Suprapubic skin (tissue), 4 donors: ENCODE measurements at regions not wholly inside any gene's neighbourhood (a gene's known extent, or its start where the extent isn't known, plus 50 kb on each side); places are given as distances from the start of the nearest gene placed in this dataset.
"Not testable (repeated sequence)": the region's sequence is repeated elsewhere in the genome, so short reads cannot be mapped to it uniquely, and the experiment has no call there.

Source experiments
- POLR2A ChIP-seq, 2 donors: fragments of 450-650 bp; IDR thresholded peaks; one replicate each; pipeline ENCODE4 v1.6.1; 2017; ENCODE audit warnings: antibody characterized with exemption in 2 of 2, mild to moderate bottlenecking in 2 of 2, moderate library complexity in 2 of 2
- POLR2AphosphoS5 ChIP-seq, 3 donors: sonication (generic); formaldehyde crosslinking; IDR thresholded peaks; one replicate each; pipeline ENCODE4 v1.6.1; 2017; ENCODE audit warnings: antibody characterized with exemption in 3 of 3
- TF ChIP-seq, protein P1 (sequence below), 2 donors: fragments of 200-600 bp in 1 of 2; fragments of 450-650 bp in 1 of 2; sonication (generic) in 1 of 2; IDR thresholded peaks; one replicate each; pipeline ENCODE4 v1.5.1; 2016 to 2019; ENCODE audit warnings: antibody characterized with exemption in 2 of 2, mild to moderate bottlenecking in 1 of 2, moderate library complexity in 1 of 2

DNA sequence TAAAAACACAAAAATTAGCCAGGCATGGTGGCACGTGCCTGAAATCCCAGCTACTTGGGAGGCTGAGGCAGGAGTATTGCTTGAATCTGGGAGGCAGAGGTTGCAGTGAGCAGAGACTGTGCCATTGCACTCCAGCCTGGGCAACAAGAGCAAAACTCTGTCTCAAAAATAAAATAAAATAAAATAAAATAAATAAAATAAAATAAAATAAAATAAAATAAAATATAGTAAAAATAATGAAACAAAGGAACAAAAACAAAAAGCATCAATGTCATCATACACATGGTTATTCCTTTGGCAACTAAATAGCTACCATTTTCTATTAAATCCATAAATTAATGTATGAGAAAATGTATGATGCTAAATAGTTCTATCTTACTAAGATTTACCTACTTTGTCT, 1123.9 kb downstream of the MRPL39 start:
- TF ChIP-seq, protein P1, sequence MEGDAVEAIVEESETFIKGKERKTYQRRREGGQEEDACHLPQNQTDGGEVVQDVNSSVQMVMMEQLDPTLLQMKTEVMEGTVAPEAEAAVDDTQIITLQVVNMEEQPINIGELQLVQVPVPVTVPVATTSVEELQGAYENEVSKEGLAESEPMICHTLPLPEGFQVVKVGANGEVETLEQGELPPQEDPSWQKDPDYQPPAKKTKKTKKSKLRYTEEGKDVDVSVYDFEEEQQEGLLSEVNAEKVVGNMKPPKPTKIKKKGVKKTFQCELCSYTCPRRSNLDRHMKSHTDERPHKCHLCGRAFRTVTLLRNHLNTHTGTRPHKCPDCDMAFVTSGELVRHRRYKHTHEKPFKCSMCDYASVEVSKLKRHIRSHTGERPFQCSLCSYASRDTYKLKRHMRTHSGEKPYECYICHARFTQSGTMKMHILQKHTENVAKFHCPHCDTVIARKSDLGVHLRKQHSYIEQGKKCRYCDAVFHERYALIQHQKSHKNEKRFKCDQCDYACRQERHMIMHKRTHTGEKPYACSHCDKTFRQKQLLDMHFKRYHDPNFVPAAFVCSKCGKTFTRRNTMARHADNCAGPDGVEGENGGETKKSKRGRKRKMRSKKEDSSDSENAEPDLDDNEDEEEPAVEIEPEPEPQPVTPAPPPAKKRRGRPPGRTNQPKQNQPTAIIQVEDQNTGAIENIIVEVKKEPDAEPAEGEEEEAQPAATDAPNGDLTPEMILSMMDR (IDR thresholded peaks at IDR 0.05): not testable (repeated sequence)
- TF ChIP-seq POLR2AphosphoS5, POLR2A (IDR thresholded peaks at IDR 0.05): not testable (repeated sequence)
